DND-41 (cell line): ENCODE measurements at regions not wholly inside any gene's neighbourhood (a gene's known extent, or its start where the extent isn't known, plus 50 kb on each side); places are given as distances from the start of the nearest gene placed in this dataset.

ENCODE experiments used
- EZH2 ChIP-seq: IDR thresholded peaks from 3 replicates; pipeline ENCODE4 v1.6.1; 2012; ENCODE audit warnings: borderline replicate concordance, low read depth, mild to moderate bottlenecking, moderate library complexity, low read length, inconsistent platforms; ENCODE audit not compliant: severe bottlenecking
- TF ChIP-seq, protein P1 (sequence below): IDR thresholded peaks from 2 replicates; pipeline ENCODE4 v1.5.1; 2012; ENCODE audit warnings: borderline replicate concordance, low read length, moderate library complexity, mild to moderate bottlenecking; ENCODE audit not compliant: poor library complexity, severe bottlenecking; ENCODE audit errors: extremely low read depth

DNA sequence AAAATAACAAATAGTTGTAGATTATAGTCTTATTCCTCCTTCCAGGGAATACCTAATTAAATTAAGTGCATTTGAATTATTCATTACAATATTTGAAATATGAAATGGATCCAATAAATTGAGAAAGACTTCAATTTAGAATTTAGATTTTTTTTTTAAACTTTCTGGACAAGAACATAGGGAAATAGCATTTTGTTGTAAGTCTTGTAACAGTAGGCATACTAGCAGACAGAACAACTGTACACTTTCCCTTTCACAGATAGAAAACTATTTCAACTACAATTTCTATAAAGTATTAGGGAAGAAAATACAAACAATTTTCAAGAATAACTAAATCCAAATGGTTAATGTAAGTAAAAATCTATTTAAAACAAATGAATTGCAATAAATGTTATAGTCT is 577.5 kb downstream of the USP25 start:
- TF ChIP-seq, protein P1, sequence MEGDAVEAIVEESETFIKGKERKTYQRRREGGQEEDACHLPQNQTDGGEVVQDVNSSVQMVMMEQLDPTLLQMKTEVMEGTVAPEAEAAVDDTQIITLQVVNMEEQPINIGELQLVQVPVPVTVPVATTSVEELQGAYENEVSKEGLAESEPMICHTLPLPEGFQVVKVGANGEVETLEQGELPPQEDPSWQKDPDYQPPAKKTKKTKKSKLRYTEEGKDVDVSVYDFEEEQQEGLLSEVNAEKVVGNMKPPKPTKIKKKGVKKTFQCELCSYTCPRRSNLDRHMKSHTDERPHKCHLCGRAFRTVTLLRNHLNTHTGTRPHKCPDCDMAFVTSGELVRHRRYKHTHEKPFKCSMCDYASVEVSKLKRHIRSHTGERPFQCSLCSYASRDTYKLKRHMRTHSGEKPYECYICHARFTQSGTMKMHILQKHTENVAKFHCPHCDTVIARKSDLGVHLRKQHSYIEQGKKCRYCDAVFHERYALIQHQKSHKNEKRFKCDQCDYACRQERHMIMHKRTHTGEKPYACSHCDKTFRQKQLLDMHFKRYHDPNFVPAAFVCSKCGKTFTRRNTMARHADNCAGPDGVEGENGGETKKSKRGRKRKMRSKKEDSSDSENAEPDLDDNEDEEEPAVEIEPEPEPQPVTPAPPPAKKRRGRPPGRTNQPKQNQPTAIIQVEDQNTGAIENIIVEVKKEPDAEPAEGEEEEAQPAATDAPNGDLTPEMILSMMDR = no peak
- no peak for TF ChIP-seq EZH2
